SKM-1 (cell line): ENCODE measurements at regions not wholly inside any gene's neighbourhood (a gene's known extent, or its start where the extent isn't known, plus 50 kb on each side); places are given as distances from the start of the nearest gene placed in this dataset.
"Not testable (repeated sequence)": the region's sequence is repeated elsewhere in the genome, so short reads cannot be mapped to it uniquely, and the experiment has no call there.

Experiments
- DNase-seq: peaks from one replicate; lab custom pipeline; 2025; ENCODE audit not compliant: unreplicated experiment; lab: John Stamatoyannopoulos, UW

- DNase-seq: no peak
Observed at GRCh38 chr2:8442833-8443486, 238.9 kb upstream of the ID2 start.

- no peak for DNase-seq
Observed at GRCh38 chr2:8445580-8445979, 236.3 kb upstream of the ID2 start.

- not testable (repeated sequence) for DNase-seq
Observed at GRCh38 chr2:8446751-8447150, 235.1 kb upstream of the ID2 start.

- no peak for DNase-seq
Observed at GRCh38 chr2:8447610-8448221, 234.1 kb upstream of the ID2 start.

- no peak for DNase-seq
Observed at GRCh38 chr2:8448824-8449556, 232.9 kb upstream of the ID2 start.

GRCh38 chr2:8451273-8451672, 230.6 kb upstream of the ID2 start:
- no peak for DNase-seq

- no peak for DNase-seq
Observed at GRCh38 chr2:8452296-8452695, 229.6 kb upstream of the ID2 start.

- no peak for DNase-seq
Observed at GRCh38 chr2:8452979-8453903, 228.6 kb upstream of the ID2 start.

GRCh38 chr2:8453904-8454302, 228.0 kb upstream of the ID2 start:
- DNase-seq: no peak

- DNase-seq: no peak
Observed at GRCh38 chr2:8454797-8455196, 227.1 kb upstream of the ID2 start.

GRCh38 chr2:8455236-8456150, 226.4 kb upstream of the ID2 start:
- DNase-seq: no peak

GRCh38 chr2:8456151-8457091, 225.4 kb upstream of the ID2 start:
- DNase-seq: no peak

GRCh38 chr2:8457092-8457481, 224.8 kb upstream of the ID2 start:
- no peak for DNase-seq

GRCh38 chr2:8457699-8458502, 224.0 kb upstream of the ID2 start:
- DNase-seq: no peak

- no peak for DNase-seq
Observed at GRCh38 chr2:8458503-8459459, 223.1 kb upstream of the ID2 start.

GRCh38 chr2:8459474-8459873, 222.4 kb upstream of the ID2 start:
- no peak for DNase-seq

- no peak for DNase-seq
Observed at GRCh38 chr2:8461341-8461740, 220.5 kb upstream of the ID2 start.
